B cell (primary cell): ENCODE measurements at regions not wholly inside any gene's neighbourhood (a gene's known extent, or its start where the extent isn't known, plus 50 kb on each side); places are given as distances from the start of the nearest gene placed in this dataset.

Experiments used
- ATAC-seq: fragments of 200-7000 bp; cut with Tn5 transposase; one replicate; pipeline ENCODE4 v1.10.0; 2021; ENCODE audit warnings: low read depth, mild to moderate bottlenecking, moderate number of reproducible peaks, moderate library complexity
- CTCF ChIA-PET: fragments of 350-600 bp; sonication (Branson Sonifier 250); formaldehyde crosslinking; loops from one replicate; lab custom pipeline; 2021; ENCODE audit warnings: antibody characterized with exemption, inconsistent platforms; lab: Charles Lee
- POLR2A ChIA-PET: fragments of 350-600 bp; sonication (Branson Sonifier 250); formaldehyde crosslinking; loops from one replicate; lab custom pipeline; 2021; ENCODE audit warnings: antibody characterized with exemption; lab: Charles Lee
- DNase-seq: peaks from one replicate; pipeline ENCODE4 v3.0.0; 2013
- H2AFZ ChIP-seq: 2 replicates; pipeline ENCODE4 v1.6.1; 2012; ENCODE audit warnings: mild to moderate bottlenecking, low read depth, low read length; ENCODE audit not compliant: insufficient read depth, poor library complexity, severe bottlenecking
- H3K27ac ChIP-seq, 2 donors: 1 replicate in 1 of 2; 2 replicates in 1 of 2; pipeline ENCODE4 v1.5.1; 2012 to 2013; ENCODE audit warnings: low read length in 2 of 2, mild to moderate bottlenecking in 2 of 2, moderate library complexity in 1 of 2
- H3K27me3 ChIP-seq, 4 experiments: fragments of 200-600 bp in 1 of 4; sonication (generic) in 1 of 4; replicated peaks in 1 of 4; 1 replicate in 2 of 4; 2 replicates in 2 of 4; pipeline versions ENCODE4 v1.6.1 to v1.7.0; 2013 to 2016; ENCODE audit warnings: low read length in 3 of 4, mild to moderate bottlenecking in 2 of 4, mixed read lengths in 1 of 4, moderate library complexity in 1 of 4; ENCODE audit not compliant: insufficient read depth in 4 of 4, control insufficient read depth in 3 of 4; ENCODE audit errors: control extremely low read depth in 1 of 4
- H3K36me3 ChIP-seq, 2 experiments: replicated peaks in 1 of 2; 1 replicate in 1 of 2; 2 replicates in 1 of 2; pipeline versions ENCODE4 v1.6.1 to v1.7.1; 2013; ENCODE audit warnings: low read length in 1 of 2; ENCODE audit not compliant: insufficient read depth in 2 of 2, control insufficient read depth in 1 of 2; ENCODE audit errors: control extremely low read depth in 1 of 2, extremely low read depth in 1 of 2
- H3K4me1 ChIP-seq, 2 donors: fragments of 200-600 bp in 1 of 2; sonication (generic) in 1 of 2; 1 replicate in 1 of 2; 2 replicates in 1 of 2; pipeline versions ENCODE4 v1.5.1 to v1.6.1; 2013 to 2017; ENCODE audit warnings: low read length in 2 of 2; ENCODE audit not compliant: control insufficient read depth in 2 of 2, insufficient read depth in 2 of 2
- H3K4me2 ChIP-seq: replicated peaks from 2 replicates; pipeline ENCODE3; 2012; ENCODE audit warnings: mild to moderate bottlenecking, low read depth, low read length; ENCODE audit not compliant: poor library complexity, severe bottlenecking
- H3K4me3 ChIP-seq, 5 experiments: fragments of 200-600 bp in 1 of 5; sonication (generic) in 1 of 5; 1 replicate in 3 of 5; 2 replicates in 2 of 5; pipeline versions ENCODE4 v1.5.1 to v1.7.0; 2011 to 2016; ENCODE audit warnings: low read length in 4 of 5, mild to moderate bottlenecking in 4 of 5, low read depth in 2 of 5, control low read depth in 1 of 5, moderate library complexity in 1 of 5; ENCODE audit not compliant: insufficient read depth in 1 of 5; ENCODE audit errors: control extremely low read depth in 1 of 5, extremely low read depth in 1 of 5
- H3K79me2 ChIP-seq: fragments of 200-600 bp; sonication (generic); one replicate; pipeline ENCODE4 v1.6.0; 2016; ENCODE audit warnings: low read length; ENCODE audit not compliant: control insufficient read depth, insufficient read depth
- H3K9ac ChIP-seq: fragments of 200-600 bp; sonication (generic); 2 replicates; pipeline ENCODE4 v1.6.1; 2017; ENCODE audit warnings: mild to moderate bottlenecking, low read length, moderate library complexity
- H3K9me3 ChIP-seq, 3 donors: one replicate each; pipeline versions ENCODE4 v1.6.1 to v1.7.1; 2013; ENCODE audit warnings: low read length in 2 of 3; ENCODE audit not compliant: control insufficient read depth in 2 of 3, insufficient read depth in 1 of 3; ENCODE audit errors: control extremely low read depth in 1 of 3
- H4K20me1 ChIP-seq: 2 replicates; pipeline ENCODE4 v1.6.0; 2012; ENCODE audit warnings: mild to moderate bottlenecking, low read length; ENCODE audit not compliant: insufficient read depth, control insufficient read depth, poor library complexity, severe bottlenecking
- H3K27ac Mint-ChIP-seq: one replicate; pipeline ENCODE4 v1.8.0; 2021; ENCODE audit warnings: mixed read lengths
- H3K27me3 Mint-ChIP-seq: one replicate; pipeline ENCODE4 v1.8.0; 2021; ENCODE audit warnings: mixed read lengths
- H3K4me1 Mint-ChIP-seq: one replicate; pipeline ENCODE4 v1.8.0; 2021; ENCODE audit warnings: mixed read lengths
- H3K4me3 Mint-ChIP-seq: one replicate; pipeline ENCODE4 v1.8.0; 2021; ENCODE audit warnings: mixed read lengths
- H3K9me3 Mint-ChIP-seq: one replicate; pipeline ENCODE4 v1.8.0; 2022; ENCODE audit warnings: mixed read lengths; ENCODE audit not compliant: insufficient read depth
- CTCF ChIP-seq: fragments of 200-600 bp; IDR thresholded peaks from one replicate; pipeline ENCODE4 v1.8.0; 2022; ENCODE audit warnings: antibody characterized with exemption, mild to moderate bottlenecking
- EZH2 ChIP-seq: IDR thresholded peaks from 2 replicates; pipeline ENCODE4 v1.6.1; 2012; ENCODE audit warnings: borderline replicate concordance, low read depth, mild to moderate bottlenecking, moderate library complexity, low read length; ENCODE audit not compliant: insufficient read depth, poor library complexity, severe bottlenecking
- whole genome bisulfite sequencing: methylation state at CpG from one replicate; pipeline ENCODE4 v1.1.5; 2013; ENCODE audit warnings: missing lambda C conversion rate; ENCODE audit not compliant: insufficient coverage; 5-methylcytosine and 5-hydroxymethylcytosine counted together
- intact Hi-C: fragments of 100-400 bp; cut with micrococcal nuclease; formaldehyde crosslinking; loops from one replicate; pipeline ENCODE4 v1.10.0; 2022

GRCh38 chr7:42603496-42603895 lies 308.4 kb downstream of the C7orf25 start:
- Histone ChIP-seq H3K4me1 (no peaks in the 10 kb centered on the region), H3K9ac (no peak overlapping the region), H3K27me3 (no peaks in the 10 kb centered on the region), H3K4me2 (no peak overlapping the region), H3K79me2 (no peaks in the 10 kb centered on the region), H3K27ac (no peak overlapping the region), H3K36me3 (no peaks in the 10 kb centered on the region), H3K9me3 (no peaks in the 10 kb centered on the region), H2AFZ (no peak overlapping the region), H4K20me1 (no peaks in the 10 kb centered on the region), H3K4me3 (no peak overlapping the region)
- DNase-seq (no peak), ATAC-seq (no peak)
- POLR2A ChIA-PET, result no interaction called here
- CTCF ChIA-PET, result no interaction called here
- 78% methylated on average over 1 of the region's 2 CpGs for WGBS
- Mint-ChIP-seq H3K4me1 (no peaks in the 10 kb centered on the region), H3K27ac (no peak overlapping the region), H3K27me3 (peaks cover 4% of the 10 kb centered on the region), H3K4me3 (no peak overlapping the region), H3K9me3 (no peaks in the 10 kb centered on the region)
- intact Hi-C loops, result no loop called here
- no peak for TF ChIP-seq CTCF
- TF ChIP-seq EZH2, result no peak

GRCh38 chr7:42597300-42597699 lies 314.6 kb downstream of the C7orf25 start:
- H3K79me2 ChIP-seq, result no peaks in the 10 kb centered on the region
- WGBS, result no CpG with 5 or more reads among the region's 3 CpGs
- CTCF ChIA-PET, result no interaction called here
- intact Hi-C loops, result no loop called here
- no peaks in the 10 kb centered on the region for H3K27me3 ChIP-seq
- H3K4me2 ChIP-seq, result no peak overlapping the region
- POLR2A ChIA-PET, result no interaction called here
- no peak overlapping the region for H2AFZ ChIP-seq
- no peaks in the 10 kb centered on the region for H3K4me1 ChIP-seq
- no peaks in the 10 kb centered on the region for H3K36me3 ChIP-seq
- H4K20me1 ChIP-seq, result no peaks in the 10 kb centered on the region
- Mint-ChIP-seq H3K27ac (no peak overlapping the region), H3K4me1 (no peaks in the 10 kb centered on the region), H3K9me3 (no peaks in the 10 kb centered on the region), H3K27me3 (no peaks in the 10 kb centered on the region), H3K4me3 (no peak overlapping the region)
- no peak for DNase-seq
- no peak overlapping the region for H3K9ac ChIP-seq
- no peak overlapping the region for H3K4me3 ChIP-seq
- no peaks in the 10 kb centered on the region for H3K9me3 ChIP-seq
- no peak for ATAC-seq
- no peak for TF ChIP-seq CTCF
- TF ChIP-seq EZH2, result no peak
- no peak overlapping the region for H3K27ac ChIP-seq
